Adrenal gland (tissue), 5 donors: ENCODE measurements at regions not wholly inside any gene's neighbourhood (a gene's known extent, or its start where the extent isn't known, plus 50 kb on each side); places are given as distances from the start of the nearest gene placed in this dataset.

Source experiments
- CTCF ChIP-seq, 6 experiments: fragments of 450-650 bp in 4 of 6; fragments of 200-600 bp in 2 of 6; sonication (generic) in 1 of 6; IDR thresholded peaks; 1 replicate in 5 of 6; 2 replicates in 1 of 6; pipeline versions ENCODE4 v1.5.1 to v1.8.0; 2016 to 2021; ENCODE audit warnings: antibody characterized with exemption in 6 of 6, mild to moderate bottlenecking in 2 of 6, moderate library complexity in 1 of 6
- POLR2A ChIP-seq, 2 donors: fragments of 450-650 bp; IDR thresholded peaks; one replicate each; pipeline ENCODE4 v1.6.1; 2017; ENCODE audit warnings: antibody characterized with exemption in 2 of 2, mild to moderate bottlenecking in 2 of 2, moderate library complexity in 1 of 2
- donor health status: DM: no; HTN: no; CAD: no.

- TF ChIP-seq POLR2A (IDR thresholded peaks at IDR 0.05): no peak
- TF ChIP-seq CTCF (IDR thresholded peaks at IDR 0.05): no peak
Measured at GRCh38 chr13:30108913-30109237, 198.5 kb downstream of the KATNAL1 start.
